ENCODE measurements at regions not wholly inside any gene's neighbourhood (a gene's known extent, or its start where the extent isn't known, plus 50 kb on each side); places are given as distances from the start of the nearest gene placed in this dataset.
A peak's percentile ranks its signal among the peaks of the same experiment; 100 is the strongest.

- peak overlapping the region; percentile 65 to 70 for H3K4me3 Mint-ChIP-seq
- intact Hi-C loops (cut with micrococcal nuclease), result loop anchor here (5.0 kb wide), 4 partner anchors 94 to 359 kb away; partner anchors contain the start of gene IRF2BP2 (in 1 of the 2)
Measured at GRCh38 chr1:234960722-234961455, 167.7 kb downstream of the TOMM20 start.

More at GRCh38 chr1:234960722-234961455, 167.7 kb downstream of the TOMM20 start:
- Histone ChIP-seq H3K9ac (ENCODE audit: insufficient read depth, low read length, poor library complexity, severe bottlenecking) (peak overlapping the region; percentile 90), H3K27ac (ENCODE audit: low read depth in 1 of 2, low read length in 2 of 2) (peak overlapping the region; percentile 89 to 100), H2AFZ (ENCODE audit: insufficient read depth, low read depth, low read length, poor library complexity, severe bottlenecking) (no peak overlapping the region), H3K79me2 (ENCODE audit: insufficient read depth, low read length) (peaks cover 10% of the 10 kb centered on the region), H3K4me3 (replicated peaks in 1 of 3; ENCODE audit: low read depth in 2 of 3, low read length in 3 of 3) (peak overlapping the region in 1 of 3 experiments; percentile 37), H3K4me1 (ENCODE audit: control insufficient read depth in 1 of 2, insufficient read depth in 2 of 2, low read length in 2 of 2) (peaks cover 95 to 97% of the 10 kb centered on the region in 2 donors), H3K9me3 (replicated peaks in 1 of 2; ENCODE audit: control insufficient read depth in 1 of 2, insufficient read depth in 1 of 2, low read length in 2 of 2) (no peaks in the 10 kb centered on the region), H3K27me3 (ENCODE audit: control insufficient read depth in 2 of 2, insufficient read depth in 2 of 2, low read length in 2 of 2) (no peaks in the 10 kb centered on the region), H4K20me1 (ENCODE audit: insufficient read depth, low read length) (no peaks in the 10 kb centered on the region), H3K4me2 (replicated peaks; ENCODE audit: extremely low read depth, low read length, poor library complexity, severe bottlenecking) (peak overlapping the region; percentile 59), H3K36me3 (replicated peaks in 1 of 2; ENCODE audit: control insufficient read depth in 1 of 2, insufficient read depth in 2 of 2, low read length in 2 of 2) (no peaks in the 10 kb centered on the region)
- Mint-ChIP-seq H3K4me1 (peaks cover 93% of the 10 kb centered on the region), H3K36me3 (peaks cover 8% of the 10 kb centered on the region in 2 donors), H3K9me3 (peaks cover 0 to 4% (median 3%) of the 10 kb centered on the region in 7 donors), H3K27ac (peak overlapping the region; percentile 98 to 100 (median 100)), H3K27me3 (ENCODE audit: low read depth in 3 of 3) (peaks cover 0 to 2% (median 0%) of the 10 kb centered on the region in 3 donors)
- DNase-seq, result peak; percentile 59 to 81 (median 76)
- TF ChIP-seq CTCF (IDR thresholded peaks at IDR 0.05), result no peak
- 31% methylated on average over 9 of the region's 17 CpGs for WGBS (ENCODE audit: insufficient coverage)

Measured in CD14-positive monocyte (primary cell).